HG03025 (cell line): ENCODE measurements at regions not wholly inside any gene's neighbourhood (a gene's known extent, or its start where the extent isn't known, plus 50 kb on each side); places are given as distances from the start of the nearest gene placed in this dataset.
"Not testable (repeated sequence)": the region's sequence is repeated elsewhere in the genome, so short reads cannot be mapped to it uniquely, and the experiment has no call there.

ENCODE experiments used
- ATAC-seq: cut with Tn5 transposase; IDR thresholded peaks from one replicate; pipeline ENCODE4 v1.9.1; 2021; ENCODE audit warnings: mild to moderate bottlenecking, moderate library complexity; ENCODE audit not compliant: unreplicated experiment, low FRiP score

DNA sequence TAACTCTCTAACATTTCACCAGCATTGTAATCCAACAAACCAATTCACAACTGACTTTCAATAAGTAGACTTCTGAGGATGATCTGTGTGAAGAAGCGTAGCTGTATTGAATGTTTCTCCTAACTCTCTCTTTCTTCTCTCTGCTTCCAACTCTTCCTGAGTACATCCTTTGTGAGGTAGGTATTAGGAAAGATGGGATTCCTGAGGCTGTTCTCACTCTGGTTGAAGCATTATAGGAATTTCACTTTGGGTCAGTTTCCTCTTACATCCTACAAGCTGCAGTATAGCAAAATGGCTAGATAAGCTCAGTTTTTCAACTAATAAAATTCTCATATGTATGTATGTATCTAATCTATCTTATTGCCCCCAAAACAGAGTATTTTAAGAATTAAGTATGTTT lies 702.8 kb downstream of the CETN3 start:
- ATAC-seq = no peak

DNA sequence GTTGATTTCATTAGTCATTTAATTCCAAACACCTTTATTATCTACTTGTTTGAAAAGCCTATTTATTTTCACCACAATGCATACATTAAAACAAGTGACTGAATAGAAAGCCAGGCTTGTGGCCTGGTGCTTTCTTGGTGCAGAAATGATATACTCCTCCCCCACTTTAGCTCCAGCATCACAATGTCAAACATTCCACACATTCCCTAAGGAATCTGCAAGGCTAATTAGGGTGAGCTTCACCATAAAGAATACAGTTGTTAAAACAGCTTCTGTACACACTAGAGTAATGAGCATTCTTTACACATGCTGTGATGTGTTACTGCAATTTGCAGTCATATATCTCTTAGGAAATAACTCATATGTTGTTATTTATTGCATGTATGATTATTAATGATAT lies 705.7 kb downstream of the CETN3 start:
- ATAC-seq = no peak

DNA sequence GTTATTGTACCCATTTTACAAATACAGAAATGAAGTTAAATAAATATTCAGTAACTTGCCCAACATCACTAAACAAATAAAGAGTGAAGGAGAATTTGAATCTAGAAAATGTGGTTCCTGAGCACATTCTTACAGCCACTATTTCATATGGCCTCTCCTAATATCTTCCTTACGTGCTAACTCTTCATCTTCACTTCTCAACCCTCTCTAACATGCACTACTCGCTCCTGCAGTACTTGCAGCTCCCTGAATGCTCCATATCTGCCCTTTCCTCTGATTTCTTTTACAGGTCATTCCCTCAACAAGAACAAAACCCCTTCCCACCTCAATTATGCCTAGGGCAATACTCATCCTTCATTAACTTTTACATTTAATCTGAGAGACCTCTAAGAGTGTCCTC lies 711.5 kb downstream of the CETN3 start:
- no peak for ATAC-seq

DNA sequence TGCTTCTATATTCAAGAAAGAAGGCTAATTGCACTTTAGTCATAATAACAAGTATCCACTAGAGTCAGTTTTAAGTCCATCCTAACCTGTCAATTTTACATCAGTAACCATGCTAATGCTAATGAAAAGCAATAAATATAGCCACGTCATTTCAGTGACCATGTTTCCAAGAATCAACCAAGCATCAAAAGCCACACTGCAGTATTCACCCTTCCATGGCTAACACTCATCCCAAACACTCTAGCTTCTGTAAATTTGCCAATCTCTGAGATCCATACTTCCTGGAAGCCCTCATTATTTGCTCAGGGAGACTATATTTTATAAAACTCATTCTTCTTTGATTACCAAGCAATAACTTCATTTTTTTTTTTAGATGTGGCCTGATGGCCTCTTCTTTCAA lies 712.0 kb downstream of the CETN3 start:
- no peak for ATAC-seq

DNA sequence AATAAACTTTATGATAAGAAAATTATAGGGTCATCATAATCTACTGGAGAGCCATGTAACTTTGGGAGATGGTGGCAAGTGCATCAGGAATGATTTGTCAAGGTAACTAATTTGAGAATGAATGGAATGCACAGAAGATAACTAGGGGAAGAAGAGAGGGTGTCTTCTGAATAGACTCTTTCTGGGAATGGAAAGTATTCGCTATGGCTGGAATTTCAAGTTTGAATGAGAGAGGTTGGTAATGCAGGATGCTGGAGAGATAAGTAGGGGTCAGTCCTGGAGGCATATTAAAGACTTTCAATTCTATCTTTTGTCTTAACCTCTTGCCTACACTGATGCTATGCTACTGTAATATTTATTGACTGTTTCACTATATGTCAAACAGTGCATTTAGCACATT lies 714.2 kb downstream of the CETN3 start:
- no peak for ATAC-seq

DNA sequence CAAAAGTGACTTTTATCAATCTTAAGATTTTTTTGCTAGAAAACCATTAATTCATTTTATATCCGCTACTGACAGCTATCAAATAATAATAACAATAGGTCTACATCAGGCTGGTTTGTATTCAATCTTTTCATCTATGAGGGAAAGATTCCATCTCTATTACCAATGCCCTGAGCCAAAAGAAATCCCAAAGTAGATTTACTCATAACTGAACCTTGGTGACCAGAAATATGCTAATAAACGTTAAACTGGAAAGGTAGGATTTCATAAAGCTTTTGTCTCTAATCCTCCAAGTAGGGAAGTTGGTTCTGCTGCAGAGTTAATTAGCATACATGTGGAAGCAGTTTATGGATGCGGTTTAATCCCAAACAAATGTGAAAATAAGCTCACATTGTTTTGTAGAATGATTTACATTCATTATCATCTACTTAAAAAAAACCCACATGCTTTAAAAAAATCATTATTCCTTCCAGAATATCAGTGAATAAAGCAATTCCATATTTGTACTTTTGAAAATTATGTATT lies 715.5 kb downstream of the CETN3 start:
- no peak for ATAC-seq

DNA sequence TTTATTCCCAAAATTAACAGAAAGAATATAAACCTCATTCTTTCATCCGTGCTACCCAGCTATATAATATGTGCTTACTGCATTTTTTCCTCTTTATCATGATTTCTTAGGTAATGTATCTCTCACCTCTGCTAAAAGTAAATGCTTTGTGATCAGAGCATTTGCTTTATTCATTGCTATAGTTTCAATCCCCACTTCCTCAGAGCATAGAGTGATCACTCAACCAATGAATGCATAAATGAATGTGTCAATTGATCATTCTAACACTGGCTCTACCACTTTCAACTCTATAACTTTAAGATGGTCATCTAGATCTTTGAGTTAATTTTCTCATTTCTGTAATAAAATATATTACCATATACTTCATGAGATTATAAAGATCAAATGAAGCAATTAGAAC lies 719.2 kb downstream of the CETN3 start:
- ATAC-seq = no peak

DNA sequence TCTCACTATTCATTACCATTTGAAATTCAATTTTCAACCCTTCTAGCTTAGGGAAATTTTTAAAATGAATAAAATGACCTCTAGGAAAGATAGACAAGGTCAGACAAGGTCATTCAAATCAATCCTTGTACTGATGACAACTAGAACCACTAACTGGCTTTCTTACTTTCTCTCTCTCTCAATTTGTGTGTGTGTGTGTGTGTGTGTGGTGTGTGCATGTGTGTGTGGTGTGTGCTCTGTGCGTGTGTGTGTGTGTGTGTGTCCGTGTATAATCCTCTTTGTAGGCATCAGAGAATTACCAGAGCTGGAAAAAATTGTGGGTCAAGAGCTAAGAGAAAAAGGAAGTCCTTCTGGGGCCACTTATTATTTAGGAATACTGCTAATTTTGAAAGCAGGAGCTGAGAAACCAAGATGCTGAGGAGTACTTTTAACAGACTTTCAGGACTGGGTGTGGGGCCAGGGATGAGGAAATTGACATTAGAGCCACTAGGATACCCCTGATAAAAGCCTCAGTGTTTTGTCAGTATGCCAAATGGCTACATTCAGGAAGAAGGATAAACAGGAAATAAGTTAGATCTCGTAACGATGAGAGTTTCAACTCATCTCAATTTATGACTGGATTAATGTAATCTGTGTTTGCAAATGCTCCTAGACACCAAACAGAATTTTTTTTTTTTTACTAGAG lies 723.3 kb downstream of the CETN3 start:
- no peak for ATAC-seq

DNA sequence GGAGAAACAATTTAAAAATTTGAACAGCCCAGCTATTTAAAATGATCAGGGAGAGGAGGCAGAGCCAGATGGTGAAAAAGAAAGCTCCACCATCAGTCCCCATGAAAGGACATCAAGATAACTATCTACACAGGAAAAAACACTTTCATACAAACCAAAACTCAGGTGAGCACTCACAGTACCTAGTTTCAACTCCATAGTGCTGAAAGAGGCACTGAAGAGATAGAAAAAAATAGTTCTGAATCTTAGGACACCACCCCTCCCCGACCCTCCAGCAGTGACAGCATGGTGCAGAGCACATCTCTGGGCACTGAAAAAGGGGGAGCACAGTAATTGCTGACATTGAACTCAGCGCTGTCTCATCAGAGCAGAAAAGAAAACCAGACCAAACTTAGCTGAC lies 732.9 kb downstream of the CETN3 start:
- ATAC-seq = no peak

DNA sequence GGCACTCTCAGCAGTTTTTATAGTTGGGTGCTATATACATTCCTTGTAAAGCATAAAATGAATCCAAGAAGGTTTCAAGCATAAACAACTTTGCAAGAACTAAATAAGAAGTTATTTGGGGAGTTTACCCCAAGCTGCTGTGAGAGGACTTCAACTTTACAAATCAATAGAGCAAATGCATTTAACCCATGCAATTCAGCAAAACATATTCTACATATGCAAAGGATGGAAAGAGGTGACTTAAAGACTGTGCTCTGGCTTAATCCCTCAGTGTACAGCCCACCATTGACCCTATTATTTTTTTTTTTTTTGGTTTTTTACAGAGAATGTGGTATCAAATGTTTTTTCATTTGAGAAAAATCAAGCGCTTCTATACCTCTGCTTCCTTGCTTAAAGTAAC lies 736.5 kb downstream of the CETN3 start:
- ATAC-seq = no peak

DNA sequence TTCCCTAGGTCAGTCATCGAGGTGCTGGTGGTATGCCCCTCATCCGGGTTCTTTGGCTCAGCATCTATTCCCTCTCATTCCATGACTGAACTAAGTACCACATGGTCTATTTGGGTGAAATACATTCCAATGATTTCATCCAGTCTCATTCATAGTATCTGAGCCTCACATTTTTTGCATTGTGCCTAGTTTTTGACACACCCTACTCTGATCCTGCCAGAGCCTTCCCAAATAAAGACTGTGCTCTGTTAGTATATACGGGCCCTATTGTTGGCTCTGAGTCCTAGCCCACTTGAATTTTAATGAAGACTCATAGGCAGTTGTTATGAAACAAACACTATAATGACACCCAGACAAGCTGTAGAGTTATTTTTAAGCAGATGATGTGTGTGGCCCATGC lies 740.7 kb downstream of the CETN3 start:
- ATAC-seq = no peak

DNA sequence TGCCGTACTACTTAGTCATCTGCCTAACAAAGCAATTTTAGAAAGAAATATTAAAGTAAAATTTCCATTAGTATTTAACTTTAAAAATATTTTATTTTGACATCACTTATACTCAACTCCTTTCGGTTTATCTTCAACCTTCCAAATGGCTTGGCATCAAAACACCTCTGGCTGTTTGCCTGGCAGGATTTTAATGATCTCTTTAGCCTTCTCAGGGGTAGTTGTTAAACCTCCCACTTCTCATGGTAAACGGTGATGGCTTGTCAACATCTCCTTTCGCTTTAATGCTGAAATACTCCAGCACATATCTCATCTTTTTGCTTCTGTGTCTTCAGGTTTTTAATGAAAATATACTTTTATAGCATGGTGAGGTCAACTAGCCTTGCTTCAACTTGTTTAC lies 747.1 kb downstream of the CETN3 start:
- no peak for ATAC-seq

DNA sequence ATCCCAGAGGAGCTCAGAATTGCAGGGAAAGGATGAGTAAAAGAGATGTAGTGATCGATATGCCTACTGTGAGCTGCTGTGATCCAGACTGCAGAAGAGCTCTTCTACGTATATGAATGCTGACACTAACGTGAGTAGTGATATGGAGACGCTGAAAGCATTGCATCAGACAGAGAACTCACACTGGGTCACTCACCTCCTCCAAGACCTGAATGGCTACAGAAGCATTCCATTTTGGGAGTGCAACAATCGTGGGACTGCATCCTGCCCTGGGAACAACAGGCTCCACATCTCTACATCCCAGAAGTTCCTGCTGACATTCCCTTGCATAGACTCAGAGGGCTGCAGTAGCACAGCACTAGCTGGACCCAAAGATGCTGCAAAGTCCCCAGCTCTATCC lies 755.9 kb upstream of the MEF2C start:
- ATAC-seq = no peak

DNA sequence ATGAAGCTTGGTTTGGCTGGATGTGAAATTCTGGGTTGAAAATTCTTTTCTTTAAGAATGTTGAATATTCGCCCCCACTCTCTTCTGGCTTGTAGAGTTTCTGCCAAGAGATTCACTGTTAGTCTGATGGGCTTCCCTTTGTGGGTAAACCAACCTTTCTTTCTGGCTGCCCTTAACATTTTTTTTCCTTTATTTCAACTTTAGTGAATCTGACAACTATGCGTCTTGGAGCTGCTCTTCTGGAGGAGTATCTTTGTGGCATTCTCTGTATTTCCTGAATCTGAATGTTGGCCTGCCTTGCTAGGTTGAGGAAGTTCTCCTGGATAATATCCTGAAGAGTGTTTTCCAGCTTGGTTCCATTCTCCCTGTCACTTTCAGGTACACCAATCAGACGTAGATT lies 751.2 kb upstream of the MEF2C start:
- not testable (repeated sequence) for ATAC-seq

DNA sequence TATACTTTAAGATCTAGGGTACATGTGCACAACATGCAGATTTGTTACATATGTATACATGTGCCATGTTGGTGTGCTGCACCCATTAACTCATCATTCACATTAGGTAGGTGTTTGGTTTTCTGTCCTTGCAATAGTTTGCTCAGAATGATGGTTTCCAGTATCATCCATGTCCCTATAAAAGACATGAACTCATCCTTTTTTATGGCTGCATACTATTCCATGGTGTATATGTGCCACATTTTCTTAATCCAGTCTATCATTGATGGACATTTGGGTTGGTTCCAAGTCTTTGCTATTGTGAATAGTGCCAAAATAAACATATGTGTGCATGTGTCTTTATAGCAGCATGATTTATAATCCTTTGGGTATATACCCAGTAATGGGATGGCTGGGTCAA lies 747.1 kb upstream of the MEF2C start:
- not testable (repeated sequence) for ATAC-seq

DNA sequence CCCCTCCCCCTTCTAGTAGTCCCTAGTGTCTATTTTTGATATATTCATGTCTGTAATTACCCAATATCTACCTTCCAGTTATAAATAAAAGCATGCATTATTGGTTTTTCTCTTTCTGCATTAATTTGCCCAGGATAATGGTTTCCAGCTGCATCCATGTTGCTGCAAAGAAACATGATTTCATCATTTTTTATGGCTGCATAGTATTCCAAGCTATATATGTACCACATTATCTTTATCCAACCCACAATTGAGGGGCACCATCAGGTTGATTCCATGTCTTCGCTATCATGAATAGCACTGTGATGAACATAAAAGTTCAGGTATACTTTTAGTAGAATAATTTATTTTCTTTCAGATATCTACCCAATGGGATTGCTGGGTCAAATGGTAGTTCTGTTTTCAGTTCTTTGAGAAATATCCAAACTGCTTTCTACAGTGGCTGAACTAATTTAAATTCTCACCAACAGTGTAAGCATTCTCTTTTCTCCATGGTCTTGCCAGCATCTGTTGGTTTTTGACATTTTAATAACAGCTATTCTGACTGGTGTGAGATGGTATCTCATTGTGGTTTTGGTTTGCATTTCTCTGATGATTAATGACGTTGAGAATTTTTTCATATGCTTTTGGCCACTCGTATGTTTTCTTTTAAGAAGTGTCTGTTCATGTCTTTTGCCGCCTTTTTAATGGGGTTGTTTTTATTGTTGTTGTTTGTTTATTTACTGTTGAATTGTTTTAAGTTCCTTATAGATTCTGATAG lies 746.1 kb upstream of the MEF2C start:
- no peak for ATAC-seq

DNA sequence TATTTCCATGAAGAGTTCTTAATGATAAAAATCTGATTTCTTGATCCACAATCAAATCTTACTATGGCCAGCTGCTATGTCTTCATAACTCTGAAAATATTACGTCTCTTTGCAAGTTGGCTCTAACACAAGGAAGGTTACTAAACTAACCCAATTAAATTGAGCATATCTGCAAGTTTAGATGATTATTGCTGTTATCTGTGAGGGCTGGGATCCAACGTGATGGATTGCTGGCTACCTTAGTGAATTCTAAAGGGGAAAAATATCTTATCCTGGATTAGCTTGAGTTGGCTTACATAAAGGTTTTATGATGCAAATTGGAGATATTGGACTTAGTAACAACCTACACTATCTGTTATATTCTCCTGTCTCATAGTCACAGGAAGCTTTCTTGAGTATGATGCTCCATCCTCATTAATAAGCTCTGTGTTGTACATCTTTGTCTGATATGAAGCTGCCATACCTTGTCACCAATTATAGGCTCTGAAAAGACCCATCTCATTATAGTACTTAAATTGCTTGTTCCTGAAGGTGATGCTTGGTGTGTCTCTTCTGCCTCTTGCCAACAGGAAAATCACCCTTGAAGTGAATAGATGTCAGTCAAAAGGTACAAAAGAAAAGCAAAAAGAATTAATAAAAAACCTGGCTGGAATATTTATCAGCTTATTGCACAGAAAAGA lies 733.0 kb upstream of the MEF2C start:
- ATAC-seq = no peak

DNA sequence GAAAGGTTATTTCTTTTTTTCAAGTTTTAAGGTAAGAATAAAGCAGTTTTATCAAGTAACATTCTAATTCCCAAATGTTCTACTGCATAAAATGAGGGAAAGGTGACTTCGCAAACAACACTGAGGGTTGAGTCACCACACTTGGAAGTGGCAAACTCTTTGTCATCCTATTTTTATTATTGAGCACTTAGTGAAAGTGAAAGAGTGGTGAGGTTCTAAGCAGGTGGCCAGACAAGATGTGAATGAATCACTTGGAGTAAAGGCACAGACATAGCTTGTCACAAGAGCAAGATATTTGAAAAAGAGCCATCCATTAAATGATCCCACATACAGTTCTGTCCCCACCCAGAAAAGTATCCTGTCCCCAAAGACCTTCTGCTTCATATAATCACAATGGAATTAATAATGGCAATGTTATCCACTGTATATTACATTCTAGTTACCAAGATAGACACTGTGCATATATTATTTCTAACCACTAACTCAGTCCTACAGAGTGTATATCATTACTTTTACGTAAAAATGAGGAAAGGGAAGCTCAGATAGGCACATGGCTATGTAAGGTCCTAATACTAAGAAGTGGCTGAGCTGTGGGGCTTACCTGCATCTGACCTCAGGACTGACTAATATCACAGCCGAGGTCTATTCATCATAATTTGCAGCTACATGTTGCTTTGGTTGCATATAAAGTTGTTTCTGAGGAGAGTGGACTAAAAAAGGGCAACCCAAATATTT lies 730.4 kb upstream of the MEF2C start:
- no peak for ATAC-seq

DNA sequence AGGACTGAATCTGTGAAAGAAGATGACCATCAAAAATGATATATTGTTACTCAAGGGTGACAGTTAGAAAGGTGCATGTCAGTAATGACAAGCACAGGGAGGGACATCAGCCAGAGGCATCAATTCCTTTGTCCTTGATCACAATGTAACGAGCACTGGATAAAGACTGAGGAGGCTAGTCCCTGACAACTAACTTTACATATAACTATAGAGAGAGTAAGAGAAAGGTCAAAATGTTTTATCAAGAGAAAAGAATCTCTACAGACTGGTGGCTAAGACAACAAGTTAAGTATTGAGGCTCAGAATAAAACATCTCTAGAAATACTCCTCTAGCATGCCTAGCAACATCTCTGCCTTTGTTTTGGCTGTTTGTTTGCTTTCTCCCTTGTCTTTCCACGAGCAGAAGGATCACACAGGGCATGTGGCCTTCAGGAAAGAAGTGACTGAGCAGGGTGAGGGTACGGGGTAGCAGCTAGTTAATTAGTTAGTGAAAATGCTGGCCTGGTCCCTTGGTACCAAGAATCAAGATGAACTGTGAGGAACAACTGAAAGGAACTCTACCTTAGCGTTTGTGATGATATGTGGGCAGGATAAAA lies 724.1 kb upstream of the MEF2C start:
- no peak for ATAC-seq

DNA sequence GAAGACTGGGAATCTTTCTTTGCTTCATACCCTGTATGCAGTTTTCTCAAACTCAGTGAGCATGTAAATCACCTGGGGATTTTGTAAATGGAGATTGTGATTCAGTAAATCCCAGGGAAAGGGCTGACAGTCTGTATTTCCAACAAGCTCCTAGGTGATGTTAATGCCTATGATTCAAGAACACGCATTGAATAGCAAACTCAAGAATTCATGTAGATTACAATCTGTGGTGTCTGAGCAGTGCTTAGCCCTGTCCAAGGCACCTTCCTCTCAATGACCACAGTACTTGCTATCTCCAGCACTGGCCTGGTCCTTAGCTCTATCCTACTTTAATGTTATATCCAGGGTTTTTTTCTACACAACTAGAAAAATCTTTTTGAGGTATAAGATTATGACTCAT lies 721.4 kb upstream of the MEF2C start:
- no peak for ATAC-seq

DNA sequence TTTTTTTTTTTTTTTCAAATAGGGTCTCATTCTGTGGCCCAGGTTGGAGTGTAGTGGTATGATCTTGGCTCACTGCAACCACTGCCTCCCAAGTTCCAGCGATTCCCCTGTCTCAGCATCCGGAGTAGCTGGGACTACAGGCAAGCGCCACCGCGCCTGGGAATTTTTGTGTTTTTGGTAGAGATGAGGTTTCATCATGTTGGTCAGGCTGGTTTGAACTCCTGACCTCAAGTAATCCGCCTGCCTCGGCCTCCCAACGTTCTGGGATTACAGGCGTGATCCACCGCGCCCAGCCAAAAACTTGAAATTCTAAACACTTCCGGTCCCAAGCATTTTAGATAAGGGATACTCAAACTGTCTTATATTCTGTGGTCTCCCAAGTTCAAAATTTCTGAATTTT lies 718.9 kb upstream of the MEF2C start:
- ATAC-seq = no peak
